ENCODE measurements at regions not wholly inside any gene's neighbourhood (a gene's known extent, or its start where the extent isn't known, plus 50 kb on each side); places are given as distances from the start of the nearest gene placed in this dataset.

DNA sequence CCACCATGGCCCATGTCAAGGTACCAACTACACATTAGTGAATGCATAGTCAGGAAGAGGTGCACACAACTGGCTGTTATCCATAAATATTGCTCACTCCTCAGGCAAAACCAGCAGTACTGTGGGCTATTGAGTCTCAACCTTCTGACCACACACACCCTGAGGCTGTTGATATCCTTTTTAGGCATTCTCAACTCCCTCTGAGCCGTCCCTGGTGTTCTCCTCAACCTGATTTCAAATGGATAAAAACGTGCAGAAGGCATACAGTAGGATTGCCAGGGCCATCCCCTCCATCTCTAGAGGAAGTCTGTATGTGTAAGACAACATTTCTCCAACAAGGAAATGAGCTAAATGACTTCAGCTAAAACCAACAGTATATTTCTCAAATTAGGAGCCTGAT lies 98.7 kb upstream of the KLHL13 start:
- TF ChIP-seq ZNF431 (CRISPR knock-in tag; IDR thresholded peaks at IDR 0.05; ENCODE audit: borderline replicate concordance, low read depth) = no peak
- no peak for TF ChIP-seq FOXO1 (CRISPR knock-in tag; IDR thresholded peaks at IDR 0.05)
- TF ChIP-seq, protein P1, sequence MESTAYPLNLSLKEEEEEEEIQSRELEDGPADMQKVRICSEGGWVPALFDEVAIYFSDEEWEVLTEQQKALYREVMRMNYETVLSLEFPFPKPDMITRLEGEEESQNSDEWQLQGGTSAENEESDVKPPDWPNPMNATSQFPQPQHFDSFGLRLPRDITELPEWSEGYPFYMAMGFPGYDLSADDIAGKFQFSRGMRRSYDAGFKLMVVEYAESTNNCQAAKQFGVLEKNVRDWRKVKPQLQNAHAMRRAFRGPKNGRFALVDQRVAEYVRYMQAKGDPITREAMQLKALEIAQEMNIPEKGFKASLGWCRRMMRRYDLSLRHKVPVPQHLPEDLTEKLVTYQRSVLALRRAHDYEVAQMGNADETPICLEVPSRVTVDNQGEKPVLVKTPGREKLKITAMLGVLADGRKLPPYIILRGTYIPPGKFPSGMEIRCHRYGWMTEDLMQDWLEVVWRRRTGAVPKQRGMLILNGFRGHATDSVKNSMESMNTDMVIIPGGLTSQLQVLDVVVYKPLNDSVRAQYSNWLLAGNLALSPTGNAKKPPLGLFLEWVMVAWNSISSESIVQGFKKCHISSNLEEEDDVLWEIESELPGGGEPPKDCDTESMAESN (CRISPR knock-in tag; conservative IDR thresholded peaks at IDR 0.05) = no peak
- TF ChIP-seq POLR2A (IDR thresholded peaks at IDR 0.05; ENCODE audit: insufficient read depth in 1 of 2, low read depth in 2 of 2, low read length in 2 of 2) = no peak
- TF ChIP-seq NFIC (IDR thresholded peaks at IDR 0.05; ENCODE audit: low read length) = no peak
- TF ChIP-seq TCF7L2 (IDR thresholded peaks at IDR 0.05; ENCODE audit: low read depth, low read length) = no peak
- no peak for TF ChIP-seq HOXA9 (CRISPR knock-in tag; IDR thresholded peaks at IDR 0.05; ENCODE audit: borderline replicate concordance)
- TF ChIP-seq, protein P2, sequence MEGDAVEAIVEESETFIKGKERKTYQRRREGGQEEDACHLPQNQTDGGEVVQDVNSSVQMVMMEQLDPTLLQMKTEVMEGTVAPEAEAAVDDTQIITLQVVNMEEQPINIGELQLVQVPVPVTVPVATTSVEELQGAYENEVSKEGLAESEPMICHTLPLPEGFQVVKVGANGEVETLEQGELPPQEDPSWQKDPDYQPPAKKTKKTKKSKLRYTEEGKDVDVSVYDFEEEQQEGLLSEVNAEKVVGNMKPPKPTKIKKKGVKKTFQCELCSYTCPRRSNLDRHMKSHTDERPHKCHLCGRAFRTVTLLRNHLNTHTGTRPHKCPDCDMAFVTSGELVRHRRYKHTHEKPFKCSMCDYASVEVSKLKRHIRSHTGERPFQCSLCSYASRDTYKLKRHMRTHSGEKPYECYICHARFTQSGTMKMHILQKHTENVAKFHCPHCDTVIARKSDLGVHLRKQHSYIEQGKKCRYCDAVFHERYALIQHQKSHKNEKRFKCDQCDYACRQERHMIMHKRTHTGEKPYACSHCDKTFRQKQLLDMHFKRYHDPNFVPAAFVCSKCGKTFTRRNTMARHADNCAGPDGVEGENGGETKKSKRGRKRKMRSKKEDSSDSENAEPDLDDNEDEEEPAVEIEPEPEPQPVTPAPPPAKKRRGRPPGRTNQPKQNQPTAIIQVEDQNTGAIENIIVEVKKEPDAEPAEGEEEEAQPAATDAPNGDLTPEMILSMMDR (CRISPR knock-in tag; IDR thresholded peaks at IDR 0.05) = no peak
- no peak for TF ChIP-seq ZNF253 (CRISPR knock-in tag; IDR thresholded peaks at IDR 0.05; ENCODE audit: borderline replicate concordance)

Data from HepG2 (cell line).